GM06990 (cell line): ENCODE measurements at regions not wholly inside any gene's neighbourhood (a gene's known extent, or its start where the extent isn't known, plus 50 kb on each side); places are given as distances from the start of the nearest gene placed in this dataset.
"Not testable (repeated sequence)": the region's sequence is repeated elsewhere in the genome, so short reads cannot be mapped to it uniquely, and the experiment has no call there.

Source experiments
- DNase-seq: peaks from one replicate; pipeline ENCODE4 v3.0.0-alpha.2; 2011; ENCODE audit not compliant: insufficient read length; ENCODE audit errors: extremely low read depth
- H3K27me3 ChIP-seq: replicated peaks from 2 replicates; pipeline ENCODE4 v1.6.0; 2011; ENCODE audit warnings: low read length; ENCODE audit not compliant: control insufficient read depth, insufficient read depth
- H3K36me3 ChIP-seq: 2 replicates; pipeline ENCODE4 v1.5.1; 2011; ENCODE audit warnings: low read length; ENCODE audit not compliant: control insufficient read depth, insufficient read depth
- H3K4me3 ChIP-seq: replicated peaks from 2 replicates; pipeline ENCODE4 v1.5.1; 2011; ENCODE audit warnings: low read depth, mild to moderate bottlenecking, control low read depth, low read length
- CTCF ChIP-seq: IDR thresholded peaks from 2 replicates; pipeline ENCODE4 v1.5.1; 2011; ENCODE audit warnings: low read length, control low read depth, mild to moderate bottlenecking, inconsistent platforms; ENCODE audit not compliant: insufficient read depth, poor library complexity, severe bottlenecking

GRCh38 chr7:45306752-45307305 is 149.2 kb downstream of the RAMP3 start:
- no peak overlapping the region for H3K4me3 ChIP-seq
- DNase-seq: no peak
- no peaks in the 10 kb centered on the region for H3K36me3 ChIP-seq
- no peak for TF ChIP-seq CTCF
- no peaks in the 10 kb centered on the region for H3K27me3 ChIP-seq

GRCh38 chr7:45311597-45311996 is 154.0 kb downstream of the RAMP3 start:
- no peak for TF ChIP-seq CTCF
- no peaks in the 10 kb centered on the region for H3K27me3 ChIP-seq
- no peak overlapping the region for H3K4me3 ChIP-seq
- no peak for DNase-seq
- H3K36me3 ChIP-seq: no peaks in the 10 kb centered on the region

DNA sequence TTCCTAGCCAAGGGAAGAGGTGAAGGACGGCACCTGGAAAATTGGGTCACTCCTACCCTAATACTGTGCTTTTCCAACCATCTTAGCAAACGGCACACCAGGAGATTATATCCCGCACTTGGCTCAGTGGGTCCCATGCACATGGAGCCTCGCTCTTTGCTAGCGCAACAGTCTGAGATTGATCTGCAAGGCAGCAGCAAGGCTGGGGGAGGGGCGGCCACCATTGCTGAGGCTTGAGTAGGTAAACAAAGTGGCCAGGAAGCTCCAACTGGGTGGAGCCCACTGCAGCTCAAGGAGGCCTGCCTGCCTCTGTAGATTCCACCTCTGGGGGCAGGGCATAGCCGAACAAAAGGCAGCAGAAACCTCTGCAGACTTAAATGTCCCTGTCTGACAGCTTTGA is 157.9 kb downstream of the RAMP3 start:
- not testable (repeated sequence) for H3K36me3 ChIP-seq, DNase-seq, H3K27me3 ChIP-seq, H3K4me3 ChIP-seq

DNA sequence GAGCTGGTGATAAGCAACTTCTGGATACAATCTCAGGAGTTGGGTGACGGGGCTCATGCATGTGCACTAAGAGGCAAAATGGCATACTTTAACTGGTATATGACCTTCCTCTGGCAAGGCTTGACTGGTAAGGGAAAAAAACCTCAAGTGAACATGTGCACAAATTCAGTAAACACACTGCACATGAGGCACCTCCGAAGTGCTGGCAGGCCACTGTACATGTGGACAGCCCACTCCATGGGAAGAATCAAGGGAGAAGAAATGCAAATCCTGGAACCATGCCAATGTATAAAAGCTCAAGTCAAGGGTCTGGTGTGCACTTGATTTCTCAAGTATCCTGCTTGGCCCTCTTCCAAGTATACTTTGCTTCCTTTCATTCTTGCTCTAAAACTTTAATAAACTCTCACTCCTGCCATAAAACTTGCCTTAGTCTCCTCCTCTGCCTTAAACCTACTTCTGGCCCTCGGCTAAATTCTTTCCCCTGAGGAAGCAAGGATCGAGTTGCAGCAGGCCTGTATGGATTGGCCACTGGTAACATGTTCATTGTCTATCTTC is 167.2 kb downstream of the RAMP3 start:
- no peaks in the 10 kb centered on the region for H3K36me3 ChIP-seq
- no peak for DNase-seq
- no peaks in the 10 kb centered on the region for H3K27me3 ChIP-seq
- no peak overlapping the region for H3K4me3 ChIP-seq
- TF ChIP-seq CTCF: no peak

GRCh38 chr7:45325378-45325777 is 167.8 kb downstream of the RAMP3 start:
- Histone ChIP-seq H3K36me3 (no peaks in the 10 kb centered on the region), H3K27me3 (no peaks in the 10 kb centered on the region), H3K4me3 (no peak overlapping the region)
- DNase-seq: no peak
- no peak for TF ChIP-seq CTCF

- Histone ChIP-seq H3K27me3 (no peaks in the 10 kb centered on the region), H3K36me3 (no peaks in the 10 kb centered on the region), H3K4me3 (no peak overlapping the region)
- no peak for DNase-seq
- peak; percentile 6 for TF ChIP-seq CTCF
Observed at GRCh38 chr7:45328403-45328981, 170.9 kb downstream of the RAMP3 start.
